ENCODE measurements at regions not wholly inside any gene's neighbourhood (a gene's known extent, or its start where the extent isn't known, plus 50 kb on each side); places are given as distances from the start of the nearest gene placed in this dataset.

GRCh38 chr2:60267122-60267521 lies 286.3 kb downstream of the BCL11A start:
- H3K9me3 ChIP-seq (ENCODE audit: control insufficient read depth in 1 of 2, low read length in 2 of 2) = no peaks in the 10 kb centered on the region
- no peaks in the 10 kb centered on the region for H3K27me3 ChIP-seq (ENCODE audit: insufficient read depth, low read length)
- Mint-ChIP-seq H3K4me1 (no peaks in the 10 kb centered on the region), H3K36me3 (no peaks in the 10 kb centered on the region), H3K27ac (no peak overlapping the region), H3K9me3 (peaks cover 0 to 8% (median 4%) of the 10 kb centered on the region in 8 donors), H3K4me3 (no peak overlapping the region), H3K27me3 (peaks cover 0 to 1% of the 10 kb centered on the region in 2 donors)
- no peaks in the 10 kb centered on the region for H3K36me3 ChIP-seq (ENCODE audit: insufficient read depth, low read length)
- H3K4me1 ChIP-seq (ENCODE audit: insufficient read depth, low read length) = no peaks in the 10 kb centered on the region
- intact Hi-C loops (cut with micrococcal nuclease) = no loop called here
- CTCF ChIA-PET (ENCODE audit: partially characterized antibody) = no interaction called here
- H3K27ac ChIP-seq (ENCODE audit: low read depth, low read length) = no peak overlapping the region
- no peak overlapping the region for H3K4me3 ChIP-seq (ENCODE audit: low read length in 2 of 2)
- DNase-seq = no peak
- POLR2A ChIA-PET (ENCODE audit: partially characterized antibody) = no interaction called here

GRCh38 chr2:60262178-60262577 lies 291.3 kb downstream of the BCL11A start:
- H3K9me3 Mint-ChIP-seq = peaks cover 0 to 8% (median 4%) of the 10 kb centered on the region in 8 donors
- H3K36me3 ChIP-seq (ENCODE audit: insufficient read depth, low read length) = no peaks in the 10 kb centered on the region
- no peaks in the 10 kb centered on the region for H3K9me3 ChIP-seq (ENCODE audit: control insufficient read depth in 1 of 2, low read length in 2 of 2)
- no peaks in the 10 kb centered on the region for H3K27me3 ChIP-seq (ENCODE audit: insufficient read depth, low read length)
- H3K27ac Mint-ChIP-seq = no peak overlapping the region
- no peak overlapping the region for H3K4me3 Mint-ChIP-seq
- no peak overlapping the region for H3K27ac ChIP-seq (ENCODE audit: low read depth, low read length)
- intact Hi-C loops (cut with micrococcal nuclease) = no loop called here
- no peak for DNase-seq
- H3K36me3 Mint-ChIP-seq = no peaks in the 10 kb centered on the region
- H3K4me3 ChIP-seq (ENCODE audit: low read length in 2 of 2) = no peak overlapping the region
- POLR2A ChIA-PET (ENCODE audit: partially characterized antibody) = no interaction called here
- no peaks in the 10 kb centered on the region for H3K4me1 ChIP-seq (ENCODE audit: insufficient read depth, low read length)
- H3K4me1 Mint-ChIP-seq = no peaks in the 10 kb centered on the region
- H3K27me3 Mint-ChIP-seq = peaks cover 0 to 1% of the 10 kb centered on the region in 2 donors
- CTCF ChIA-PET (ENCODE audit: partially characterized antibody) = interaction anchor here (0.7 kb wide), 1 partner anchor 192 kb away, joined by 3 read pairs; no protein-coding TSS in a partner anchor

DNA sequence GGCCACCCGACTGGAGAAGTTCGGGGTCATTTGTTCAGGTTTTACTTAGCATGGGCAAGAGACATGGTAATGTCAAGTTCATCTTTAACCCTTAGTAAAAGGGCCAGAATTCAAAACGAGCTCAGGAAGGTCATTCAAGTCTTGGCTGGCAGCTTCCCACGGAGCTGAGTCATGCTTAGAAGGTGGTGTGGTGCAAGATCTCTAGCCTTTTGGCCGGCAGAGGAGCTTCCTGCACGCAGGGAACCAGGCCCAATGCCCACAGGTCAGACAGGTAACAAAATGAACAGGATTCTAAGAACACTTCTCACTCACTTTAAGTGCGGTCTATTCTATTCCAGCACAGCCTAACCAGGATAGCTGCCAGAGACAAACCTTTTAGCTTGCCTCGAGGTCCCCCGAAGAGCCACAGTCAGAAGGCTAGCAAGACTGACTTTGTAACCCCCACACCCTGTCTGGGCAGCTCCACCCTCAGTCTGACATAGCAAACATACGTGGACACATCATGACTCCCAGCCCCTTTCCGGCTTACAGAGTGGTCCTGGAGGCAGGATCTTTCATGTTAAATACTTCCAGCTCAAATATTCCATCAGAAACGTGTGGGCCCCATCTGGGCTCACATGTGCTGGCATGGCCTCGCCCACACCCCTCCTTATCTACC lies 292.7 kb downstream of the BCL11A start:
- intact Hi-C loops (cut with micrococcal nuclease) = no loop called here

GRCh38 chr2:60259781-60260180 lies 293.7 kb downstream of the BCL11A start:
- Mint-ChIP-seq H3K9me3 (peaks cover 0 to 8% (median under 1%) of the 10 kb centered on the region in 8 donors), H3K4me3 (no peak overlapping the region), H3K36me3 (no peaks in the 10 kb centered on the region), H3K27me3 (no peaks in the 10 kb centered on the region), H3K27ac (no peak overlapping the region), H3K4me1 (no peaks in the 10 kb centered on the region)
- Histone ChIP-seq H3K27me3 (ENCODE audit: insufficient read depth, low read length) (no peaks in the 10 kb centered on the region), H3K9me3 (ENCODE audit: control insufficient read depth in 1 of 2, low read length in 2 of 2) (no peaks in the 10 kb centered on the region), H3K4me3 (ENCODE audit: low read length in 2 of 2) (no peak overlapping the region), H3K36me3 (ENCODE audit: insufficient read depth, low read length) (no peaks in the 10 kb centered on the region), H3K4me1 (ENCODE audit: insufficient read depth, low read length) (no peaks in the 10 kb centered on the region), H3K27ac (ENCODE audit: low read depth, low read length) (no peak overlapping the region)
- ChIA-PET CTCF (ENCODE audit: partially characterized antibody) (no interaction called here), POLR2A (ENCODE audit: partially characterized antibody) (no interaction called here)
- intact Hi-C loops (cut with micrococcal nuclease) = no loop called here
- no peak for DNase-seq

More for the DNA sequence above, 292.7 kb downstream of the BCL11A start:
- Mint-ChIP-seq H3K27ac (no peak overlapping the region), H3K36me3 (no peaks in the 10 kb centered on the region), H3K4me1 (no peaks in the 10 kb centered on the region), H3K9me3 (peaks cover 0 to 8% (median 2%) of the 10 kb centered on the region in 8 donors), H3K4me3 (no peak overlapping the region), H3K27me3 (no peaks in the 10 kb centered on the region)
- Histone ChIP-seq H3K4me1 (ENCODE audit: insufficient read depth, low read length) (no peaks in the 10 kb centered on the region), H3K27ac (ENCODE audit: low read depth, low read length) (no peak overlapping the region), H3K9me3 (ENCODE audit: control insufficient read depth in 1 of 2, low read length in 2 of 2) (no peaks in the 10 kb centered on the region), H3K36me3 (ENCODE audit: insufficient read depth, low read length) (no peaks in the 10 kb centered on the region), H3K27me3 (ENCODE audit: insufficient read depth, low read length) (no peaks in the 10 kb centered on the region), H3K4me3 (ENCODE audit: low read length in 2 of 2) (no peak overlapping the region)
- no peak for DNase-seq
- CTCF ChIA-PET (ENCODE audit: partially characterized antibody) = no interaction called here
- POLR2A ChIA-PET (ENCODE audit: partially characterized antibody) = no interaction called here

- Mint-ChIP-seq H3K4me3 (no peak overlapping the region), H3K27ac (no peak overlapping the region), H3K9me3 (peaks cover 0 to 2% (median 0%) of the 10 kb centered on the region in 8 donors), H3K27me3 (no peaks in the 10 kb centered on the region), H3K4me1 (no peaks in the 10 kb centered on the region), H3K36me3 (no peaks in the 10 kb centered on the region)
- Histone ChIP-seq H3K4me1 (ENCODE audit: insufficient read depth, low read length) (no peaks in the 10 kb centered on the region), H3K9me3 (ENCODE audit: control insufficient read depth in 1 of 2, low read length in 2 of 2) (no peaks in the 10 kb centered on the region), H3K27me3 (ENCODE audit: insufficient read depth, low read length) (no peaks in the 10 kb centered on the region), H3K36me3 (ENCODE audit: insufficient read depth, low read length) (no peaks in the 10 kb centered on the region), H3K27ac (ENCODE audit: low read depth, low read length) (no peak overlapping the region), H3K4me3 (ENCODE audit: low read length in 2 of 2) (no peak overlapping the region)
- CTCF ChIA-PET (ENCODE audit: partially characterized antibody) = no interaction called here
- intact Hi-C loops (cut with micrococcal nuclease) = no loop called here
- POLR2A ChIA-PET (ENCODE audit: partially characterized antibody) = no interaction called here
- no peak for DNase-seq
Observed at GRCh38 chr2:60252581-60253150, 300.8 kb downstream of the BCL11A start.

DNA sequence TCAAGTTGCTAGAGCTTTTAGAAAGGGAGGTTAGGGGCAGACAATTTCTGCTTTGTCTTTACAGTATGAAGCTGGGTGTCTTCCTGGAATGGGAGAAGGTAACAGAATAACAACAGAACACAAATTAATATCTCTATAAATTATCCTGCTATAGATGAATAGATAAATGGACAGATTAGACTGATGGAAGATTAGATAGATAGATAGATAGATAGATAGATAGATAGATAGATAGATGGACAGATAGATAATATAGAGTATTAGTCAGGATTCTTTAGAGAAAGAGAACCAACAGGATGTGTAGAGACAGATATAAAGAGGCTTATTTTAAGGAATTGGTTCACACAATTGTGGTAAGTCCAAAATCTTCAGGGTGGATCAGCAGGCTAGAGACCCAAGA lies 302.2 kb downstream of the BCL11A start:
- no peak overlapping the region for H3K27ac ChIP-seq (ENCODE audit: low read depth, low read length)
- Mint-ChIP-seq H3K4me1 (no peaks in the 10 kb centered on the region), H3K9me3 (peaks cover 0 to 2% (median 0%) of the 10 kb centered on the region in 8 donors), H3K27me3 (no peaks in the 10 kb centered on the region), H3K27ac (no peak overlapping the region), H3K4me3 (no peak overlapping the region), H3K36me3 (no peaks in the 10 kb centered on the region)
- DNase-seq = no peak
- intact Hi-C loops (cut with micrococcal nuclease) = no loop called here
- POLR2A ChIA-PET (ENCODE audit: partially characterized antibody) = no interaction called here
- CTCF ChIA-PET (ENCODE audit: partially characterized antibody) = no interaction called here
- no peaks in the 10 kb centered on the region for H3K27me3 ChIP-seq (ENCODE audit: insufficient read depth, low read length)
- H3K4me3 ChIP-seq (ENCODE audit: low read length in 2 of 2) = no peak overlapping the region
- no peaks in the 10 kb centered on the region for H3K36me3 ChIP-seq (ENCODE audit: insufficient read depth, low read length)
- no peaks in the 10 kb centered on the region for H3K9me3 ChIP-seq (ENCODE audit: control insufficient read depth in 1 of 2, low read length in 2 of 2)
- no peaks in the 10 kb centered on the region for H3K4me1 ChIP-seq (ENCODE audit: insufficient read depth, low read length)

- CTCF ChIA-PET (ENCODE audit: partially characterized antibody) = no interaction called here
- H3K27me3 Mint-ChIP-seq = no peaks in the 10 kb centered on the region
- Histone ChIP-seq H3K4me1 (ENCODE audit: insufficient read depth, low read length) (no peaks in the 10 kb centered on the region), H3K27ac (ENCODE audit: low read depth, low read length) (no peak overlapping the region), H3K27me3 (ENCODE audit: insufficient read depth, low read length) (no peaks in the 10 kb centered on the region), H3K9me3 (ENCODE audit: control insufficient read depth in 1 of 2, low read length in 2 of 2) (no peaks in the 10 kb centered on the region), H3K36me3 (ENCODE audit: insufficient read depth, low read length) (no peaks in the 10 kb centered on the region), H3K4me3 (ENCODE audit: low read length in 2 of 2) (no peak overlapping the region)
- H3K36me3 Mint-ChIP-seq = no peaks in the 10 kb centered on the region
- H3K4me3 Mint-ChIP-seq = no peak overlapping the region
- H3K27ac Mint-ChIP-seq = no peak overlapping the region
- DNase-seq = no peak
- POLR2A ChIA-PET (ENCODE audit: partially characterized antibody) = no interaction called here
- intact Hi-C loops (cut with micrococcal nuclease) = no loop called here
- H3K4me1 Mint-ChIP-seq = no peaks in the 10 kb centered on the region
- peaks cover 0 to 4% (median 0%) of the 10 kb centered on the region in 8 donors for H3K9me3 Mint-ChIP-seq
Observed at GRCh38 chr2:60249879-60250278, 303.6 kb downstream of the BCL11A start.
